ENCODE measurements at regions not wholly inside any gene's neighbourhood (a gene's known extent, or its start where the extent isn't known, plus 50 kb on each side); places are given as distances from the start of the nearest gene placed in this dataset.

DNA sequence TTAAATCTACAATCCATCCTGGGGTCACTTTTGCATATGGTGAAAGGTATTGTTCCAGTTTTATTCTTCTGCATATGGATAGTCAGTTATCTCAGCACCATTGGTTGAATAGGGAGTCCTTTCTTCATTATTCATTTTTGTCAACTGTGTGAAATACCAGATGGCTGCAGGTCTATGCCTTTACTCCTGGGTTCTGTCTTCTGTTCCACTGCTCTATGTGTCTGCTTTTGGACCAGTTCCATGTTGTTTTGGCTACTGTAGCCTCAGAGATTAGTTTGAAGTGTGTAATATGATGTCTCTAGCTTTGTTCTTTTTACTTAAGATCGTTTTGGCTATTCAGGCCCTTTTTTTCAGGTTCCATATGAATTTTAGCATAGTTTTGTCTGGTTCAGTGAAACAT lies 795.8 kb downstream of the OTOL1 start:
- no peak overlapping the region for H3K9ac ChIP-seq
- no peaks in the 10 kb centered on the region for H3K79me2 ChIP-seq (ENCODE audit: insufficient read depth)
- H3K4me2 ChIP-seq = no peak overlapping the region
- no peak overlapping the region for H3K27ac ChIP-seq (ENCODE audit: low read depth in 2 of 2, low read length in 1 of 2)
- no peaks in the 10 kb centered on the region for H3K9me3 ChIP-seq
- TF ChIP-seq USF2 (IDR thresholded peaks at IDR 0.05; ENCODE audit: borderline replicate concordance, low read depth, low read length) = no peak
- no peak for TF ChIP-seq CHD2 (IDR thresholded peaks at IDR 0.05; ENCODE audit: low read length, partially characterized antibody)
- TF ChIP-seq EP300 (IDR thresholded peaks at IDR 0.05; ENCODE audit: borderline replicate concordance in 1 of 2, low read depth in 1 of 2, low read length in 1 of 2) = no peak
- TF ChIP-seq, protein P1, sequence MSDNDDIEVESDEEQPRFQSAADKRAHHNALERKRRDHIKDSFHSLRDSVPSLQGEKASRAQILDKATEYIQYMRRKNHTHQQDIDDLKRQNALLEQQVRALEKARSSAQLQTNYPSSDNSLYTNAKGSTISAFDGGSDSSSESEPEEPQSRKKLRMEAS (IDR thresholded peaks at IDR 0.05; ENCODE audit: low read depth) = no peak
- TF ChIP-seq NRF1 (IDR thresholded peaks at IDR 0.05; ENCODE audit: low read depth, low read length) = no peak
- no peak for TF ChIP-seq SMC3 (IDR thresholded peaks at IDR 0.05; ENCODE audit: low read depth, low read length)
- WGBS (ENCODE audit: low lambda C conversion rate) = 15% methylated on average over 1 of the region's 1 CpG
- H4K20me1 ChIP-seq (ENCODE audit: insufficient read depth) = no peaks in the 10 kb centered on the region
- H3K36me3 ChIP-seq (replicated peaks in 1 of 2; ENCODE audit: control insufficient read depth in 1 of 2, insufficient read depth in 2 of 2, low read length in 1 of 2) = no peaks in the 10 kb centered on the region
- no peaks in the 10 kb centered on the region for H3F3A ChIP-seq (replicated peaks; ENCODE audit: insufficient read depth)
- H3K4me1 ChIP-seq (ENCODE audit: control insufficient read depth in 1 of 2, insufficient read depth in 2 of 2, low read depth in 1 of 2, low read length in 1 of 2) = peaks cover 0 to 11% of the 10 kb centered on the region in 2 experiments; a peak in 2 of 4 replicates
- POLR2A ChIA-PET = no interaction called here
- no peak overlapping the region for H2AFZ ChIP-seq (ENCODE audit: low read depth)
- no peak for DNase-seq
- H3K4me3 ChIP-seq (ENCODE audit: low read depth in 2 of 2, low read length in 1 of 2) = no peak overlapping the region
- CTCF ChIA-PET = interaction anchor here (0.7 to 1.0 kb wide), 2 partner anchors 41 to 1659 kb away, joined by 3 read pairs; no protein-coding TSS in a partner anchor
- no peaks in the 10 kb centered on the region for H3K9me2 ChIP-seq
- H3K27me3 ChIP-seq (ENCODE audit: insufficient read depth) = no peaks in the 10 kb centered on the region

DNA sequence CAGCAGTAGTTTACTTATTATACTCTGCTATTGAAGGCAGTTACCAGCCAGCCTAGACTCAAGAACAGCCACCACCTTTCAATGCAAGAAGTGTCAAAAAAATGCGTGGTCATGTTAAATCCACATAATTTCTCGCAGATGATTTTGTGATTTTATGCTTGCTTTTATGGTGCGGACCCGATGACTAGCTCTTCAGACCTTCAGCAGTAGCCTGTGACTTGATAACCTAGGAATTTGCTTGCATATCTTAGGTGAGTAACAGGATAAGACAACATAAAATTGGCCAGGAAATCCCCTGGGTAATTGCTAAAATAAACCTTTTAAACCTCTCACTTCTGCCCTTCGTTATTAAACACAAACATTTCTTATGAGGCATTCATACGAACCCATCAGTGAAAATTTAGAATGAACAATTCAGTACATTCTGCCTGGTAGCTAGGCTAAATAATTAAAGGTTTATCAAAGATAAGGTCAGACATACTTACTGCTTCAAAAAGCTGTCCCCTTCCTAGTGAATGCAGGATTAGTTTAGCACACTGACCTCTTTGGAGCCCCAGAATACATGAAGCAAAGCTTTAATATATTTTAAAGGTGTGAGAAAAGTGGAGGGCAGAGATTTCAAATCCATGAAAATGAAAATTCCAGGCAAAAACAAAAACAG lies 798.8 kb downstream of the OTOL1 start:
- Histone ChIP-seq H3K4me1 (ENCODE audit: control insufficient read depth in 1 of 2, insufficient read depth in 2 of 2, low read depth in 1 of 2, low read length in 1 of 2) (peaks cover 0 to 11% of the 10 kb centered on the region in 2 experiments; a peak in 2 of 4 replicates), H4K20me1 (ENCODE audit: insufficient read depth) (no peaks in the 10 kb centered on the region), H3K4me2 (peak overlapping the region; percentile 18; the same call in 1 of the 2 replicates), H2AFZ (ENCODE audit: low read depth) (peak overlapping the region; percentile 61), H3K79me2 (ENCODE audit: insufficient read depth) (no peaks in the 10 kb centered on the region), H3K9me2 (no peaks in the 10 kb centered on the region), H3K27me3 (ENCODE audit: insufficient read depth) (no peaks in the 10 kb centered on the region), H3K9me3 (no peaks in the 10 kb centered on the region), H3K36me3 (replicated peaks in 1 of 2; ENCODE audit: control insufficient read depth in 1 of 2, insufficient read depth in 2 of 2, low read length in 1 of 2) (no peaks in the 10 kb centered on the region), H3K27ac (ENCODE audit: low read depth in 2 of 2, low read length in 1 of 2) (peak overlapping the region; percentile 16 to 55; a peak in 3 of 4 replicates), H3F3A (replicated peaks; ENCODE audit: insufficient read depth) (no peaks in the 10 kb centered on the region), H3K4me3 (ENCODE audit: low read depth in 2 of 2, low read length in 1 of 2) (0 out of 4 replicates have a peak overlapping the region, but pooled peaks of 1 of the 2 experiments have one; percentile 6), H3K9ac (peak overlapping the region; percentile 18; the same call in 1 of the 2 replicates)
- 10% methylated on average over 6 of the region's 6 CpGs for WGBS (ENCODE audit: low lambda C conversion rate)
- DNase-seq = no peak
- CTCF ChIA-PET = interaction anchor here (1.0 kb wide), 1 partner anchor 380 kb away, joined by 3 read pairs; no protein-coding TSS in a partner anchor
- peak; percentile 82 for TF ChIP-seq FOSL2 (IDR thresholded peaks at IDR 0.05; ENCODE audit: borderline replicate concordance, low read depth)
- peak; percentile 52; the same call in 1 of the 2 replicates for TF ChIP-seq FOXM1 (IDR thresholded peaks at IDR 0.05; ENCODE audit: low read depth)
- TF ChIP-seq JUND (IDR thresholded peaks at IDR 0.05) = peak; percentile 84
- peak; percentile 80; the same call in 1 of the 2 replicates for TF ChIP-seq TEAD4 (IDR thresholded peaks at IDR 0.05; ENCODE audit: borderline replicate concordance, insufficient read depth)
- TF ChIP-seq, protein P2, sequence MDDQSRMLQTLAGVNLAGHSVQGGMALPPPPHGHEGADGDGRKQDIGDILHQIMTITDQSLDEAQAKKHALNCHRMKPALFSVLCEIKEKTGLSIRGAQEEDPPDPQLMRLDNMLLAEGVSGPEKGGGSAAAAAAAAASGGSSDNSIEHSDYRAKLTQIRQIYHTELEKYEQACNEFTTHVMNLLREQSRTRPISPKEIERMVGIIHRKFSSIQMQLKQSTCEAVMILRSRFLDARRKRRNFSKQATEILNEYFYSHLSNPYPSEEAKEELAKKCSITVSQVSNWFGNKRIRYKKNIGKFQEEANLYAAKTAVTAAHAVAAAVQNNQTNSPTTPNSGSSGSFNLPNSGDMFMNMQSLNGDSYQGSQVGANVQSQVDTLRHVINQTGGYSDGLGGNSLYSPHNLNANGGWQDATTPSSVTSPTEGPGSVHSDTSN (IDR thresholded peaks at IDR 0.05) = peak; percentile 50; the same call in 1 of the 2 replicates
- no peak for TF ChIP-seq SMC3 (IDR thresholded peaks at IDR 0.05; ENCODE audit: low read depth, low read length)
- peak; percentile 33; the same call in 1 of the 2 replicates for TF ChIP-seq NFIC (IDR thresholded peaks at IDR 0.05; ENCODE audit: borderline replicate concordance)
- peak; percentile 46; the same call in 1 of the 2 replicates for TF ChIP-seq POLR2AphosphoS5 (IDR thresholded peaks at IDR 0.05; ENCODE audit: low read depth, low read length)
- peak in 1 of 2 experiments; percentile 61; a peak in 1 of 4 replicates for TF ChIP-seq EP300 (IDR thresholded peaks at IDR 0.05; ENCODE audit: borderline replicate concordance in 1 of 2, low read depth in 1 of 2, low read length in 1 of 2)
- TF ChIP-seq GATA2 (CRISPR knock-in tag; IDR thresholded peaks at IDR 0.05) = no peak
- TF ChIP-seq TCF12 (IDR thresholded peaks at IDR 0.05) = peak; percentile 68
- TF ChIP-seq SIN3A (IDR thresholded peaks at IDR 0.05; ENCODE audit: borderline replicate concordance, low read depth, low read length) = no peak
- no peak for TF ChIP-seq RCOR1 (IDR thresholded peaks at IDR 0.05; ENCODE audit: low read length)
- no peak; the same call in 1 of the 2 replicates for TF ChIP-seq MEF2A (IDR thresholded peaks at IDR 0.05; ENCODE audit: borderline replicate concordance, low read depth)
- TF ChIP-seq, protein P3, sequence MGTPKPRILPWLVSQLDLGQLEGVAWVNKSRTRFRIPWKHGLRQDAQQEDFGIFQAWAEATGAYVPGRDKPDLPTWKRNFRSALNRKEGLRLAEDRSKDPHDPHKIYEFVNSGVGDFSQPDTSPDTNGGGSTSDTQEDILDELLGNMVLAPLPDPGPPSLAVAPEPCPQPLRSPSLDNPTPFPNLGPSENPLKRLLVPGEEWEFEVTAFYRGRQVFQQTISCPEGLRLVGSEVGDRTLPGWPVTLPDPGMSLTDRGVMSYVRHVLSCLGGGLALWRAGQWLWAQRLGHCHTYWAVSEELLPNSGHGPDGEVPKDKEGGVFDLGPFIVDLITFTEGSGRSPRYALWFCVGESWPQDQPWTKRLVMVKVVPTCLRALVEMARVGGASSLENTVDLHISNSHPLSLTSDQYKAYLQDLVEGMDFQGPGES (IDR thresholded peaks at IDR 0.05; ENCODE audit: low read depth, low read length) = no peak
- POLR2A ChIA-PET = no interaction called here
